Breast epithelium (tissue), 4 donors: ENCODE measurements at regions not wholly inside any gene's neighbourhood (a gene's known extent, or its start where the extent isn't known, plus 50 kb on each side); places are given as distances from the start of the nearest gene placed in this dataset.

ENCODE experiments used
- DNase-seq, 2 donors: peaks; one replicate each; pipeline ENCODE4 v3.0.0-alpha.2; 2019; ENCODE audit warnings: low spot score in 2 of 2
- H3K27ac ChIP-seq, 2 donors: fragments of 200-600 bp; sonication (generic) in 1 of 2; one replicate each; pipeline ENCODE4 v1.5.1; 2016 to 2019; ENCODE audit warnings: mild to moderate bottlenecking in 1 of 2
- H3K27me3 ChIP-seq, 2 donors: fragments of 200-600 bp; sonication (generic) in 1 of 2; one replicate each; pipeline versions ENCODE4 v1.5.1 to v1.6.0; 2017 to 2019; ENCODE audit warnings: control low read depth in 1 of 2, mild to moderate bottlenecking in 1 of 2
- H3K36me3 ChIP-seq: fragments of 200-600 bp; one replicate; pipeline ENCODE4 v1.5.1; 2019
- H3K4me1 ChIP-seq, 2 donors: fragments of 200-600 bp; sonication (generic); one replicate each; pipeline ENCODE4 v1.5.1; 2016 to 2019; ENCODE audit warnings: control low read depth in 1 of 2
- H3K4me3 ChIP-seq, 3 donors: fragments of 200-600 bp; sonication (generic); 1 replicate in 2 of 3; 2 replicates in 1 of 3; pipeline ENCODE4 v1.5.1; 2016 to 2019; ENCODE audit warnings: mild to moderate bottlenecking in 3 of 3, moderate library complexity in 2 of 3
- H3K9me3 ChIP-seq, 2 donors: fragments of 200-600 bp; sonication (generic) in 1 of 2; one replicate each; pipeline ENCODE4 v1.5.1; 2016 to 2019; ENCODE audit warnings: control low read depth in 1 of 2
- CTCF ChIP-seq, 3 donors: fragments of 450-650 bp; IDR thresholded peaks; one replicate each; pipeline ENCODE4 v1.5.1; 2016 to 2017; ENCODE audit warnings: antibody characterized with exemption in 3 of 3, mild to moderate bottlenecking in 3 of 3, moderate library complexity in 3 of 3
- POLR2A ChIP-seq: fragments of 450-650 bp; IDR thresholded peaks from one replicate; pipeline ENCODE4 v1.6.1; 2016; ENCODE audit warnings: antibody characterized with exemption, mild to moderate bottlenecking, moderate library complexity
- POLR2AphosphoS5 ChIP-seq, 3 donors: sonication (generic); formaldehyde crosslinking; IDR thresholded peaks; one replicate each; pipeline ENCODE4 v1.6.1; 2017; ENCODE audit warnings: antibody characterized with exemption in 3 of 3
- intact Hi-C: fragments of 100-400 bp; cut with DNase I; formaldehyde crosslinking; loops from one replicate; pipeline ENCODE4 v1.15.1; 2023; ENCODE audit warnings: low total_unique reads

- H3K4me1 ChIP-seq = no peaks in the 10 kb centered on the region
- no peaks in the 10 kb centered on the region for H3K9me3 ChIP-seq
- H3K27ac ChIP-seq = no peak overlapping the region
- intact Hi-C loops = no loop called here
- H3K36me3 ChIP-seq = no peaks in the 10 kb centered on the region
- H3K4me3 ChIP-seq = no peak overlapping the region
- no peak for DNase-seq
- TF ChIP-seq POLR2AphosphoS5 (IDR thresholded peaks at IDR 0.05) (no peak), POLR2A (no peak), CTCF (IDR thresholded peaks at IDR 0.05) (no peak)
- no peaks in the 10 kb centered on the region for H3K27me3 ChIP-seq
These were observed 112.5 kb downstream of the FAM50B start for GRCh38 chr6:3961581-3962215.

- DNase-seq = no peak
- Histone ChIP-seq H3K4me3 (no peak overlapping the region), H3K36me3 (no peaks in the 10 kb centered on the region), H3K4me1 (no peaks in the 10 kb centered on the region), H3K9me3 (no peaks in the 10 kb centered on the region), H3K27ac (no peak overlapping the region), H3K27me3 (no peaks in the 10 kb centered on the region)
- no peak for TF ChIP-seq POLR2A
- no peak for TF ChIP-seq CTCF (IDR thresholded peaks at IDR 0.05)
- no peak for TF ChIP-seq POLR2AphosphoS5 (IDR thresholded peaks at IDR 0.05)
- intact Hi-C loops = no loop called here
These were observed 113.4 kb downstream of the FAM50B start for GRCh38 chr6:3962291-3963280.

- no peak for DNase-seq
- Histone ChIP-seq H3K9me3 (no peaks in the 10 kb centered on the region), H3K36me3 (no peaks in the 10 kb centered on the region), H3K4me1 (no peaks in the 10 kb centered on the region), H3K4me3 (no peak overlapping the region), H3K27ac (no peak overlapping the region), H3K27me3 (no peaks in the 10 kb centered on the region)
- TF ChIP-seq CTCF (IDR thresholded peaks at IDR 0.05) (no peak), POLR2AphosphoS5 (IDR thresholded peaks at IDR 0.05) (no peak), POLR2A (no peak)
- intact Hi-C loops = no loop called here
These were observed 114.3 kb downstream of the FAM50B start for GRCh38 chr6:3963426-3963825.

- DNase-seq = no peak
- TF ChIP-seq POLR2AphosphoS5 (IDR thresholded peaks at IDR 0.05) = no peak
- TF ChIP-seq POLR2A = no peak
- no peak for TF ChIP-seq CTCF (IDR thresholded peaks at IDR 0.05)
- no peak overlapping the region for H3K27ac ChIP-seq
- H3K4me3 ChIP-seq = no peak overlapping the region
- intact Hi-C loops = no loop called here
- no peaks in the 10 kb centered on the region for H3K4me1 ChIP-seq
- no peaks in the 10 kb centered on the region for H3K36me3 ChIP-seq
- no peaks in the 10 kb centered on the region for H3K27me3 ChIP-seq
- H3K9me3 ChIP-seq = no peaks in the 10 kb centered on the region
These were observed 113.7 kb downstream of the FAM217A start for GRCh38 chr6:3965071-3965718.

- no peak for DNase-seq
- no peaks in the 10 kb centered on the region for H3K9me3 ChIP-seq
- H3K36me3 ChIP-seq = no peaks in the 10 kb centered on the region
- no peaks in the 10 kb centered on the region for H3K27me3 ChIP-seq
- no peak for TF ChIP-seq POLR2A
- no peak for TF ChIP-seq CTCF (IDR thresholded peaks at IDR 0.05)
- no peak for TF ChIP-seq POLR2AphosphoS5 (IDR thresholded peaks at IDR 0.05)
- no peaks in the 10 kb centered on the region for H3K4me1 ChIP-seq
- H3K4me3 ChIP-seq = no peak overlapping the region
- intact Hi-C loops = no loop called here
- H3K27ac ChIP-seq = no peak overlapping the region
These were observed 112.5 kb downstream of the FAM217A start for GRCh38 chr6:3966426-3966825.
